ENCODE measurements at regions not wholly inside any gene's neighbourhood (a gene's known extent, or its start where the extent isn't known, plus 50 kb on each side); places are given as distances from the start of the nearest gene placed in this dataset.
A peak's percentile ranks its signal among the peaks of the same experiment; 100 is the strongest.

GRCh38 chr17:77771145-77771544, 187.4 kb upstream of the TNRC6C start:
- DNase-seq (ENCODE audit: low read depth): no peak
- TF ChIP-seq CTCF (conservative IDR thresholded peaks at IDR 0.05; ENCODE audit: low read depth, low read length): no peak
- H3K4me3 ChIP-seq (ENCODE audit: low read length): no peak overlapping the region

- H3K4me3 ChIP-seq (ENCODE audit: low read length): no peak overlapping the region
- TF ChIP-seq CTCF (conservative IDR thresholded peaks at IDR 0.05; ENCODE audit: low read depth, low read length): no peak
- DNase-seq (ENCODE audit: low read depth): no peak
These were observed 186.9 kb upstream of the TNRC6C start for GRCh38 chr17:77771587-77771986.

GRCh38 chr17:77771998-77772397, 186.5 kb upstream of the TNRC6C start:
- DNase-seq (ENCODE audit: low read depth): no peak
- H3K4me3 ChIP-seq (ENCODE audit: low read length): no peak overlapping the region
- TF ChIP-seq CTCF (conservative IDR thresholded peaks at IDR 0.05; ENCODE audit: low read depth, low read length): no peak

- DNase-seq (ENCODE audit: low read depth): peak; percentile 25
- TF ChIP-seq CTCF (conservative IDR thresholded peaks at IDR 0.05; ENCODE audit: low read depth, low read length): peak; percentile 97
These were observed 186.0 kb upstream of the TNRC6C start for GRCh38 chr17:77772461-77772897.

GRCh38 chr17:77772899-77773358, 185.6 kb upstream of the TNRC6C start:
- no peak overlapping the region for H3K4me3 ChIP-seq (ENCODE audit: low read length)
- no peak for DNase-seq (ENCODE audit: low read depth)
- no peak for TF ChIP-seq CTCF (conservative IDR thresholded peaks at IDR 0.05; ENCODE audit: low read depth, low read length)

More at GRCh38 chr17:77772461-77772897, 186.0 kb upstream of the TNRC6C start:
- no peak overlapping the region for H3K4me3 ChIP-seq (ENCODE audit: low read length)

- TF ChIP-seq CTCF (conservative IDR thresholded peaks at IDR 0.05; ENCODE audit: low read depth, low read length): no peak
- no peak for DNase-seq (ENCODE audit: low read depth)
- no peak overlapping the region for H3K4me3 ChIP-seq (ENCODE audit: low read length)
These were observed 184.3 kb upstream of the TNRC6C start for GRCh38 chr17:77774182-77774581.

- TF ChIP-seq CTCF (conservative IDR thresholded peaks at IDR 0.05; ENCODE audit: low read depth, low read length): no peak
- DNase-seq (ENCODE audit: low read depth): peak; percentile 71
- no peak overlapping the region for H3K4me3 ChIP-seq (ENCODE audit: low read length)
These were observed 179.6 kb upstream of the TNRC6C start for GRCh38 chr17:77778636-77779489.
